AG09309 (cell line): ENCODE measurements at regions not wholly inside any gene's neighbourhood (a gene's known extent, or its start where the extent isn't known, plus 50 kb on each side); places are given as distances from the start of the nearest gene placed in this dataset.

Experiments
- DNase-seq: peaks from one replicate; pipeline ENCODE4 v3.0.0-alpha.2; 2010; ENCODE audit warnings: low read depth
- H3K4me3 ChIP-seq: 2 replicates; pipeline ENCODE4 v1.5.1; 2011; ENCODE audit warnings: mild to moderate bottlenecking, low read depth, low read length, moderate library complexity; ENCODE audit not compliant: control insufficient read depth
- CTCF ChIP-seq: IDR thresholded peaks from 2 replicates; pipeline ENCODE4 v1.5.1; 2011; ENCODE audit warnings: mild to moderate bottlenecking, low read depth, low read length, inconsistent platforms; ENCODE audit not compliant: insufficient read depth, control insufficient read depth; ENCODE audit errors: missing control alignments

GRCh38 chr9:126262738-126263137 lies 63.9 kb upstream of the MVB12B start:
- TF ChIP-seq CTCF = no peak
- no peak for DNase-seq
- H3K4me3 ChIP-seq = no peak overlapping the region

GRCh38 chr9:126270556-126270955 lies 56.1 kb upstream of the MVB12B start:
- no peak overlapping the region for H3K4me3 ChIP-seq
- DNase-seq = no peak
- no peak for TF ChIP-seq CTCF

GRCh38 chr9:126275386-126276001 lies 51.1 kb upstream of the MVB12B start:
- no peak for TF ChIP-seq CTCF
- H3K4me3 ChIP-seq = no peak overlapping the region
- no peak for DNase-seq

- no peak overlapping the region for H3K4me3 ChIP-seq
- TF ChIP-seq CTCF = no peak
- DNase-seq = no peak
Measured at GRCh38 chr9:126276056-126276728, 50.4 kb upstream of the MVB12B start.
